ENCODE measurements at regions not wholly inside any gene's neighbourhood (a gene's known extent, or its start where the extent isn't known, plus 50 kb on each side); places are given as distances from the start of the nearest gene placed in this dataset.

DNA sequence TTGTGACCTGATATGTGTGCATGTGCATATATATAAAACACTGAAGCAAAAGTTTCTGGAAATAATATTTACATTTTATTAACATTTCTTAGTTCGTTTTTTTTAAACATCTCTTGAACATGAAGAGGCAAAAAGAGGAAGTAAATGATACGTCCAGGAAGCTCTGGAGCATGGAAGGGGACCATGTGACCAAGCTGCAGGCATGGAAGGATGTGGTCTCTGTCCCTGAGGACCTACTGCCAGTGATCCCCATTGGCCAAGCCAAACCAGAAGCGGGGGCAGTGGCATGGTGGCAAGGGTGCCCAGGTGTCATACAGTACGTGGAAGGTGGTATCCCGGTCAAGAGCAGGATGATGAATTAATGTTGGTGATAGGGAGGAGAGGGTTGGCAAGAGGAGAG is 268.3 kb upstream of the PROX1 start:
- no peak overlapping the region for H3K23ac ChIP-seq (ENCODE audit: low read depth, low read length)
- no peak overlapping the region for H2AFZ ChIP-seq (replicated peaks; ENCODE audit: low read length, poor library complexity)
- no peak overlapping the region for H4K8ac ChIP-seq (ENCODE audit: low read depth in 2 of 2, low read length in 2 of 2)
- H3K4me1 ChIP-seq (ENCODE audit: control insufficient read depth, insufficient read depth, low read length), result no peaks in the 10 kb centered on the region
- no peaks in the 10 kb centered on the region for H4K20me1 ChIP-seq (ENCODE audit: insufficient read depth, low read length)
- ChIA-PET POLR2A (ENCODE audit: unreplicated experiment) (no interaction called here), CTCF (no interaction called here)
- BruUV-seq (replicated peaks), result no TSS peak
- H3K4ac ChIP-seq (ENCODE audit: low read depth, low read length), result no peak overlapping the region
- no peak overlapping the region for H2AK9ac ChIP-seq (replicated peaks; ENCODE audit: low read depth, low read length, poor library complexity)
- H3K27me3 ChIP-seq (ENCODE audit: control insufficient read depth, insufficient read depth, low read length), result no peaks in the 10 kb centered on the region
- TF ChIP-seq NFE2L2 (IDR thresholded peaks at IDR 0.05; ENCODE audit: low read depth, low read length) (no peak), FOS (IDR thresholded peaks at IDR 0.05; ENCODE audit: low read depth, low read length) (no peak), BHLHE40 (IDR thresholded peaks at IDR 0.05; ENCODE audit: low read depth, low read length) (no peak), RCOR1 (IDR thresholded peaks at IDR 0.05; ENCODE audit: insufficient replicate concordance, low read length) (no peak), CHD1 (IDR thresholded peaks at IDR 0.05; ENCODE audit: low read depth, low read length) (no peak), RFX5 (IDR thresholded peaks at IDR 0.05; ENCODE audit: low read depth, low read length) (no peak), SMC3 (IDR thresholded peaks at IDR 0.05; ENCODE audit: low read depth, low read length) (no peak), POLR2A (IDR thresholded peaks at IDR 0.05; ENCODE audit: low read depth, low read length) (no peak), MAFK (IDR thresholded peaks at IDR 0.05; ENCODE audit: low read depth, low read length) (no peak), ELK1 (IDR thresholded peaks at IDR 0.05; ENCODE audit: borderline replicate concordance, low read depth, low read length) (no peak), RAD21 (IDR thresholded peaks at IDR 0.05; ENCODE audit: low read length) (no peak), MXI1 (IDR thresholded peaks at IDR 0.05; ENCODE audit: borderline replicate concordance, low read depth, low read length) (no peak), CTCF (conservative IDR thresholded peaks at IDR 0.05; ENCODE audit: low read depth, low read length) (no peak)
- TF ChIP-seq, protein P1, sequence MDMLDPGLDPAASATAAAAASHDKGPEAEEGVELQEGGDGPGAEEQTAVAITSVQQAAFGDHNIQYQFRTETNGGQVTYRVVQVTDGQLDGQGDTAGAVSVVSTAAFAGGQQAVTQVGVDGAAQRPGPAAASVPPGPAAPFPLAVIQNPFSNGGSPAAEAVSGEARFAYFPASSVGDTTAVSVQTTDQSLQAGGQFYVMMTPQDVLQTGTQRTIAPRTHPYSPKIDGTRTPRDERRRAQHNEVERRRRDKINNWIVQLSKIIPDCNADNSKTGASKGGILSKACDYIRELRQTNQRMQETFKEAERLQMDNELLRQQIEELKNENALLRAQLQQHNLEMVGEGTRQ (IDR thresholded peaks at IDR 0.05; ENCODE audit: low read depth, low read length), result no peak
- no peak overlapping the region for H3K27ac ChIP-seq (ENCODE audit: insufficient read depth, low read length)
- no peaks in the 10 kb centered on the region for H3K79me1 ChIP-seq (ENCODE audit: low read depth in 1 of 2, low read length in 2 of 2)
- intact Hi-C loops (cut with micrococcal nuclease) (no loop called here), in situ Hi-C loops (cut with MboI; ENCODE audit: low sequenced_read_pairs) (no loop called here), dilution Hi-C loops (cut with HindIII; ENCODE audit: low sequenced_read_pairs, unreplicated experiment) (no loop called here)
- no peak overlapping the region for H3K4me3 ChIP-seq (ENCODE audit: insufficient read depth, low read depth, low read length)
- no peak overlapping the region for H3K14ac ChIP-seq (replicated peaks; ENCODE audit: low read depth, low read length)
- H3K9ac ChIP-seq (ENCODE audit: low read depth, low read length), result no peak overlapping the region
- no peak overlapping the region for H2BK15ac ChIP-seq (ENCODE audit: low read depth, low read length)
- 20% methylated on average over 1 of the region's 5 CpGs; no CpG with 5 or more reads in 1 of the 2 experiments for WGBS, 2 experiments (ENCODE audit: extremely low coverage in 2 of 2, insufficient read length in 1 of 2)
- no peak overlapping the region for H3K18ac ChIP-seq (ENCODE audit: low read depth, low read length)
- H2BK120ac ChIP-seq (ENCODE audit: low read depth, low read length), result no peak overlapping the region
- H3K4me2 ChIP-seq (ENCODE audit: low read depth, low read length), result no peak overlapping the region
- no peak overlapping the region for H4K5ac ChIP-seq (ENCODE audit: low read depth, low read length)
- peaks cover 25% of the 10 kb centered on the region for H3K9me3 ChIP-seq (ENCODE audit: control insufficient read depth, insufficient read depth, low read length)
- H4K91ac ChIP-seq (ENCODE audit: insufficient read depth, low read depth, low read length), result no peak overlapping the region
- ATAC-seq (ENCODE audit: low read depth) (no peak), DNase-seq (no peak)
- no peak overlapping the region for H2AK5ac ChIP-seq (ENCODE audit: low read depth, low read length)
- H3K9me1 ChIP-seq (ENCODE audit: insufficient read depth, low read length), result no peaks in the 10 kb centered on the region
- H3K56ac ChIP-seq (ENCODE audit: extremely low read depth, insufficient read depth, low read length), result no peak overlapping the region
- H2BK20ac ChIP-seq (ENCODE audit: low read depth, low read length), result no peak overlapping the region
- H3K36me3 ChIP-seq (ENCODE audit: control insufficient read depth, insufficient read depth, low read length), result no peaks in the 10 kb centered on the region
- H2BK5ac ChIP-seq (ENCODE audit: low read depth, low read length, poor library complexity, severe bottlenecking), result no peak overlapping the region

Data from IMR-90 (cell line).